ENCODE measurements at regions not wholly inside any gene's neighbourhood (a gene's known extent, or its start where the extent isn't known, plus 50 kb on each side); places are given as distances from the start of the nearest gene placed in this dataset.

- H3K4me3 ChIP-seq = no peak overlapping the region
- TF ChIP-seq CTCF (IDR thresholded peaks at IDR 0.05) = no peak
- no peak for DNase-seq (ENCODE audit: low spot score)
- no peak overlapping the region for H3K27ac ChIP-seq
These were observed 474.5 kb upstream of the PODXL start for GRCh38 chr7:132030883-132031282.

- TF ChIP-seq CTCF (IDR thresholded peaks at IDR 0.05) = no peak
- H3K4me3 ChIP-seq = no peak overlapping the region
- no peak for DNase-seq (ENCODE audit: low spot score)
- H3K27ac ChIP-seq = no peak overlapping the region
These were observed 473.7 kb upstream of the PODXL start for GRCh38 chr7:132030086-132030568.

GRCh38 chr7:132029369-132030085 lies 473.1 kb upstream of the PODXL start:
- DNase-seq (ENCODE audit: low spot score) = no peak
- no peak overlapping the region for H3K4me3 ChIP-seq
- no peak for TF ChIP-seq CTCF (IDR thresholded peaks at IDR 0.05)
- no peak overlapping the region for H3K27ac ChIP-seq

GRCh38 chr7:132028144-132028920 lies 471.9 kb upstream of the PODXL start:
- TF ChIP-seq CTCF (IDR thresholded peaks at IDR 0.05) = no peak
- H3K4me3 ChIP-seq = no peak overlapping the region
- DNase-seq (ENCODE audit: low spot score) = no peak
- H3K27ac ChIP-seq = no peak overlapping the region

GRCh38 chr7:132024290-132024689 lies 467.9 kb upstream of the PODXL start:
- no peak overlapping the region for H3K27ac ChIP-seq
- no peak overlapping the region for H3K4me3 ChIP-seq
- TF ChIP-seq CTCF (IDR thresholded peaks at IDR 0.05) = no peak
- DNase-seq (ENCODE audit: low spot score) = no peak

GRCh38 chr7:132023466-132023865 lies 467.0 kb upstream of the PODXL start:
- no peak for TF ChIP-seq CTCF (IDR thresholded peaks at IDR 0.05)
- no peak for DNase-seq (ENCODE audit: low spot score)
- H3K4me3 ChIP-seq = no peak overlapping the region
- no peak overlapping the region for H3K27ac ChIP-seq

Measured in coronary artery (tissue), 2 donors.